GM21825 (cell line): ENCODE measurements at regions not wholly inside any gene's neighbourhood (a gene's known extent, or its start where the extent isn't known, plus 50 kb on each side); places are given as distances from the start of the nearest gene placed in this dataset.
"Not testable (repeated sequence)": the region's sequence is repeated elsewhere in the genome, so short reads cannot be mapped to it uniquely, and the experiment has no call there.

ENCODE experiments used
- ATAC-seq: cut with Tn5 transposase; IDR thresholded peaks from one replicate; pipeline ENCODE4 v1.9.1; 2021; ENCODE audit warnings: mild to moderate bottlenecking, moderate library complexity; ENCODE audit not compliant: unreplicated experiment

DNA sequence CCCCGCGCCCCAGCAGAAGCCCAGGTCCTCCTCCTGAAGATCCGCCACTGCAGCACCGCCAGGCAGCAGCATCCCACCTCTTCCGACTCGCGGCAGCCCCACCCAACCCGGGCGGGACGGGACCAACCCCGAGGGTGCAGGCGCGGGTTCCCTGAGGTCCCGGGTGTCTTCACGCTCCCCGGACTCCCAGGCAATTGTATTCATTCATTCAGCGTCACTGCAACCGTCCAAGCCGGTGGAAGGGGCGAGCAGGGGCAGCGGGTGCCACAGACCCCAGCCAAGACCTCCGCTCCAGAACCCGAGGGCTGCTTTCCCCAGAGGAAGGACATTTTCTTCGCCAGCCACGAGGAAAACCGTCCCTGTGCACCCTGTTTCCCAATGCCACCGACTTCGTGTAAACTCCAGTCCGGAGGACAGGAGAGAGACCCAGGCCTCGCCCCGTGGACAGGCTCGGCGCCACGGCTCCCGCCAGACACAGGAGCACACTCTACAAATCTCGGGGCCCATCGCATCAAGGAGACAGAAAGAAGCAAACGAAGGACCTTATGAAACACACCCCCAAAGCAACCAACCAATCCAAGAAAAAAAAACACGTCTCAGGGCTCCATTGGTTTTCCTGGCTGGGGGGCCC lies 1471.5 kb downstream of the FOXD4L5 start:
- not testable (repeated sequence) for ATAC-seq

DNA sequence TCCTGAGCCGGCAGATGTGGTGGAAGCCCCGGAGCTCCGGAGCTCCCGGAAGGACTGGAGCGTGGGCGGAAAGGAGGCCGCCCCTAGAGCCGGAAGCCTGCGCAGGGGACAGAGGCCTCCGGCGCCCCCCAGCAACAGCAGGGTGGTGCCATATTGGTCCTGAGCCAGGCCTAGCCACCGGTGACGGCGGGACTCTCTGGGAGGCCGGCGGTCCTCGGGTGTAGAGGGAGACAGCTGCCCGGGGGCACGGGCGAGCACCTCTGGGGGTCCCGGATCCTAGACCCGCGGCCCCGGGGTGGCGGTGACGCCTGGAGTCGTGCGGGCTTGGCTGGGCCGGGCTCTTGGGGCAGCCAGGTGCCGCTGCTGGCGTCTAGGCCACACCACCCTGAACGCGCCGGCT lies 1472.2 kb downstream of the FOXD4L5 start:
- peak; percentile 75 for ATAC-seq

- ATAC-seq: not testable (repeated sequence)
Observed at GRCh38 chr9:63804205-63804604, 1480.8 kb downstream of the FOXD4L5 start.

DNA sequence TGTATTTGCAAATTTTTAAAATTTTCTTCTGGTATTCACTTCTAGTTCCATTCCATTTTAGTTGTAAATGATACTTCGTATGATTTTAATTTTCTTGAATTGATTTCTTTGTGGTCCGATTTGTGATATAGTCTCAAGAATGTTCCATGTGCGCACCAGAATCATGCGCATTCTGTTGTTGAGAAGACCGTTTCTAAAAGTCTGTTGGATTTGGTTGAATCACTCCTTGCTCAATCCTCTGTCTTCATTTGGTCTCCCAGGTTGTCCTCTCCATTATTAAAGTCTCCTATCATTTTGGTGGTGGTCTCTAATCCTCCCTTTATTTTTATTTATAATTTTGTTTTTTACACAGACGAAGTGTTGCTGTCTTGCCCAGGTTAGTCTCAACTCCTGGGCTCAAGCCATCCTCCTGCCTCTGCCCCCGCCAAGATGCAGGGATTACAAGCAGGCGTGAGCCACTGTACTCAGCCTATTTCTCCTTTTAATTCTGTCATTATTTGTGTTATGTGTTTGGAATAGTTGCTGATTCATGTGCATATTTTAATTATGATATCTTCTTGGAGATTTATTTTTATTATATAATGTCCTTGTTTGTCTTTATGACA lies 1490.8 kb downstream of the FOXD4L5 start:
- not testable (repeated sequence) for ATAC-seq

- ATAC-seq: not testable (repeated sequence)
Observed at GRCh38 chr9:63787454-63787853, 1497.6 kb downstream of the FOXD4L5 start.

DNA sequence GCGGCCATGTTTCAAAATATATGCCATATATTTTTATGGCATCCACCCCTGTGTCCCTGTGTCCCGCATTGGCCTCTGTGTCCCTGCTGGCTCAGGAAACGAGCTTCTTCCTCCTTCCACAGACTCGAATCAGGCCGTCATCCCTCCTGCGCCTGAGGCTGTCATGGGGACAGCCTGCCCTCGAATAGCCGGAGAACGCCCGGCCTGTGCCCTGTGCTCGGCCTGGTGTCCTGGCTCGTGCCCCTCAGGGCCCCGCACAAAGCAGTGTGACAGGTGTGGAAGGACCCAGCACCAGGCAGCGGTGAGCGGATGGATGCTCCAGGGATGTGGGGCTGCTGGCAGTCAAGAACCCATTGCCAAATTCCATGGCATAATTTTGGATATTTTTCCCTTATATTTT lies 1500.0 kb downstream of the FOXD4L5 start:
- ATAC-seq: not testable (repeated sequence)

DNA sequence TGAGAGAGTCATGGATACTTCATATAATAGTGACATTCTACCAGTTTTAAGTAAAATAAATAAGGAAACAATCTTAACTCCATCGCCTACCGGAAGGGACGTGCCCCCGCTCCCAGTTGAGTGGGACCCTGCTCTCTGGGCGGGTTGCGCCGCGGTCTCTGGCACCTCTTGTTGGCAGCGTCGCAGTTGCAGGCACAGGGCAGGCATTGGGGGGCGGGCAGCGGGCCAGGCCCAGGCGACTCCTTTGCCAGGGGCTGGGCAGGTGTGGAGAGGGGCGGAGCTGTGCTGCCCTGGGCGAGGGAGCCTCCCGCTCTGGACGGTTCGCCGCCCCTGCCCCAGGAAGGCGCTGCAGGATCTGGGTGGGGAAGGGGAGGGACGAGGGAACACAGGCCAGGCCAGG lies 1500.6 kb downstream of the FOXD4L5 start:
- ATAC-seq: not testable (repeated sequence)

- ATAC-seq: peak; percentile 44
Observed at GRCh38 chr9:63781817-63782439, 1503.1 kb downstream of the FOXD4L5 start.

DNA sequence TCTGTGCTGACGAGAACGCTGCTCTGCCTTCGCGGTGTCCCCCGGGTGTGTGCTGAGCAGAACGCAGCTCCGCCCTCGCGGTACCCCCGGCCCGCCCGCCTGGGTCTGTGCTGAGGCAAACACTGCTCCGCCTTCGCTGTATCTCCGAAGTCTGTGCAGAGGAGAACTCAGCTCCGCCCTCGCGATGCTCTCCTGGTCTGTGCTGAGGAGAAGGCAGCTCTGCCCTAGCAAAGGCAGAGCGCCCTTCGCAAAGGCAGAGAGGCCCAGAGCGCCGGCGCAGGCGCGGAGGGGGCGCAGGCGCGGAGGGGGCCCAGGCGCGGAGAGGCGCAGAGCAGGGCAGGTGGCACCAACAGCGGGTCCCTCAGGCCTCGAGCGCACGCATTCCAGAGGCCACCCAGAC lies 1503.6 kb downstream of the FOXD4L5 start:
- peak; percentile 77 for ATAC-seq

DNA sequence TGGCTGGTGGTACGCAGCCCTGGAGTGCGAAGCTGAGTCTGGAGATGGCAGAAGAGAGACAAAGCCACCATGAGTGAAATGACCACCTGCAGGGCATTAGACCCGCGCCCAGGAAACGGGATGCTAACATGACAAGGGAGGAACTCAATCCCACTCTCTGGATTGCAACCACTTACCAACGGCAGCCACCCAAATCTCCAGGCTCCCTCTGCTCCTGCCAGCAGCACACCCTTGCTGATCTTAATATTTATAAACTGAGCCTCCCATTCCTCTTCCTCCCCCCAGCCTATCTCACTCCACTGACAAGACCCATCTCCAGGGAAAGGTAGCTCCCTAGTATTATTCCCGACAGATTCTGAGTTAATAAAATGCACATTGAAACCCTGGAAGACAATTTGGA lies 1508.8 kb downstream of the FOXD4L5 start:
- ATAC-seq: not testable (repeated sequence)

DNA sequence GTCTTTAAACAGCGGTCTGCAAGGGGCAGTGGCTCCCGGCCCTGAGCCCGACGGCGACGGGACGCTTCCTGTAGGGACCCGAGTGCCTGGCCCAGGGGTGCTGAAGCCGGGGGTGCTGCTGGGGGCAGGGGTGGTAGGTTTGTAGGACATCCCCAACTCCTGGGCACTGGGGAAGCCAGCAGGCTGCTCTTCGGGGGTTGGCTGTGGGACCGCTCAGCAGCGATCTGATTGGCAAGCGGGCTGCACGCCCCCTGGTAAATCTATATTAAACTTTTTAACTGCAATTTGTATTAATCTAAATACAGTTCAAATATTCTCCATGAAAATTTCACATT lies 1510.0 kb downstream of the FOXD4L5 start:
- ATAC-seq: not testable (repeated sequence)

- ATAC-seq: not testable (repeated sequence)
Observed at GRCh38 chr9:63774369-63775091, 1510.5 kb downstream of the FOXD4L5 start.

GRCh38 chr9:63762230-63762629 lies 1522.8 kb downstream of the FOXD4L5 start:
- not testable (repeated sequence) for ATAC-seq

DNA sequence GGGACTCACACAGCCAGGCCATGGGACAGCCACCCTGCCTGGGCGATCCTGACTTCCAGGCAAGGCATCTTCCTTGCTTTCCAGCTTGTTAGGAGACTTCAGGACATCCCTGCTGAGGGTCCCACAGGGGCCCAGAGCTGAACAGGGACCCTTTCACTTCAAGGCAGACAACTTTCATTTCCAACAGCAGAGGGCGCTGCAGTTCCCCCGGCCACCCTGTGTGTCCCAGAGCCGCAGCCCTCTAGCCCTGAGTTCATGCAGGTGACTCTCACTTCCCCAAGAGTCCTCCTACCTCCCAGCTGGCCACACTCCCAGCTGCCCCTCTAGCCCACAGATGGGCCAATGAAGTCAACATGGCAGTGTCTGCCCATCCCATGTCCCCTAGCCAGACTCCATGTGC lies 1556.0 kb downstream of the FOXD4L5 start:
- not testable (repeated sequence) for ATAC-seq

GRCh38 chr9:63728287-63728686 lies 1556.7 kb downstream of the FOXD4L5 start:
- ATAC-seq: no peak

DNA sequence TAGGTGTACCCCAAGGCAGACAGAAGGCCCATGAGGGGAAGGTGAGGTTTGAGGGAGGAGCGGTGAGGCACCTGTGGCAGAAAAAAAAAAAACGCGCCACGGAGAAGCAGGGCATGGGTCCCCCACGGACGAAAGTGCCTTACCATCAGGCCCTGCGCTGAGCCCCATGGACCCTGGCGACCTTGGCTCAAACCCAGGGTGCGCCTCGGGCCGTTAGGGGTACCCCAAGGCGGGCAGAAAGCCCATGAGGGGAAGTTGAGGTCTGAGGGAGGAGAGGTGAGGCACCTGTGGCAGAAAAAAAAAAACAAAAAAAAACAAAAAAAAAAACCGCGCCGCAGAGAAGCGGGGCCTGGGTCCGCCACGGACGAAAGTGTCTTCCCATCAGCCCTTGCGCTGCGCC lies 1576.7 kb downstream of the FOXD4L5 start:
- ATAC-seq: not testable (repeated sequence)

GRCh38 chr9:63704456-63704855 lies 1580.6 kb downstream of the FOXD4L5 start:
- not testable (repeated sequence) for ATAC-seq

DNA sequence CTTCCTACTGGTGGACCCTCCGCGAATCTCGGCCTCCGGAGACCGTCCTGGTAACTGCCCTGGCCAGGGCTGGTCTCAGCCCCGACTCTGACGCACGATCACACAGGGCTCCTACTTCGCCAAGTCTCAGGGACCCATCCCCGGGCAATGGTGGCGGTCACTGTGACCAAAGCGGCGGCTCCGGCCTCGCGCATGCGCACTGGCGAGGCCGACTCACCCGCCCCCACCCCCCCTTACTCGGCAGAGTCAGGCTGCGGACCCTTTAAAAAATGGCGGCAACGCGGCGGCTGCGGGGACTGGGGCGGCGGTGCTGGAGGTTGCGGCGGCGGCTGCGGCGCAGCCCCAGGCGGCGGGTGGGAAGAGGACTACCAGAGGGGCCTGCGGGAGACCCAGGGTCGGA lies 1581.3 kb downstream of the FOXD4L5 start:
- ATAC-seq: not testable (repeated sequence)

GRCh38 chr9:63703138-63703665 lies 1581.8 kb downstream of the FOXD4L5 start:
- not testable (repeated sequence) for ATAC-seq
